ENCODE measurements at regions not wholly inside any gene's neighbourhood (a gene's known extent, or its start where the extent isn't known, plus 50 kb on each side); places are given as distances from the start of the nearest gene placed in this dataset.

DNA sequence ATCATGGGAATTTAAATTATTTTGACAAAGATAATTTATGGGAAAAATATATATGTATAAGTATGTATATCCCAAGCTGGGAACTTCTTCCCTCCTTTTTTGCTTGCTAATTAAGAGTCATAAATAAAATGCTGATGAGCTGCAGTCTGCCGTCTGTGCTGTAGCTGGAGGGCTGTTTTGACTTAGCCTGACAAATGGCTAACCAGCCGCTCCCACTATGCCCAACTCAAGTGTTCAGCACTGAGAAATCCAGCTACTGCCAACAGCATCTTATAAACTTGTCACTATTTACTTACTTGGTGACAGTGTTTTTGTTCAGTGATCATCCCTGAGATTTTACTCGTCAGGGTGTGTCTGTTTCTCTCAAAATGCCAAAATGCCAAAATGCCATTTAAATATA is 171.2 kb upstream of the PGRMC2 start:
- Histone ChIP-seq H3K4me1 (peaks cover 0 to 21% (median 3%) of the 10 kb centered on the region in 4 donors), H3K4me3 (no peak overlapping the region), H3K36me3 (no peaks in the 10 kb centered on the region), H3K27me3 (no peaks in the 10 kb centered on the region), H3K27ac (no peak overlapping the region), H3K9me3 (no peaks in the 10 kb centered on the region)
- intact Hi-C loops (cut with DNase I; ENCODE audit: low total_unique reads), result loop anchor here (10.0 kb wide), 1 partner anchor 406 kb away; no protein-coding TSS in a partner anchor
- TF ChIP-seq POLR2AphosphoS5 (IDR thresholded peaks at IDR 0.05) (no peak), EP300 (IDR thresholded peaks at IDR 0.05) (no peak), POLR2A (IDR thresholded peaks at IDR 0.05) (no peak)
- TF ChIP-seq, protein P1, sequence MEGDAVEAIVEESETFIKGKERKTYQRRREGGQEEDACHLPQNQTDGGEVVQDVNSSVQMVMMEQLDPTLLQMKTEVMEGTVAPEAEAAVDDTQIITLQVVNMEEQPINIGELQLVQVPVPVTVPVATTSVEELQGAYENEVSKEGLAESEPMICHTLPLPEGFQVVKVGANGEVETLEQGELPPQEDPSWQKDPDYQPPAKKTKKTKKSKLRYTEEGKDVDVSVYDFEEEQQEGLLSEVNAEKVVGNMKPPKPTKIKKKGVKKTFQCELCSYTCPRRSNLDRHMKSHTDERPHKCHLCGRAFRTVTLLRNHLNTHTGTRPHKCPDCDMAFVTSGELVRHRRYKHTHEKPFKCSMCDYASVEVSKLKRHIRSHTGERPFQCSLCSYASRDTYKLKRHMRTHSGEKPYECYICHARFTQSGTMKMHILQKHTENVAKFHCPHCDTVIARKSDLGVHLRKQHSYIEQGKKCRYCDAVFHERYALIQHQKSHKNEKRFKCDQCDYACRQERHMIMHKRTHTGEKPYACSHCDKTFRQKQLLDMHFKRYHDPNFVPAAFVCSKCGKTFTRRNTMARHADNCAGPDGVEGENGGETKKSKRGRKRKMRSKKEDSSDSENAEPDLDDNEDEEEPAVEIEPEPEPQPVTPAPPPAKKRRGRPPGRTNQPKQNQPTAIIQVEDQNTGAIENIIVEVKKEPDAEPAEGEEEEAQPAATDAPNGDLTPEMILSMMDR (IDR thresholded peaks at IDR 0.05), result no peak
- DNase-seq, result no peak
- WGBS, 5 donors, result 89 to 94% (median 90%) methylated on average over 3 of the region's 3 CpGs

DNA sequence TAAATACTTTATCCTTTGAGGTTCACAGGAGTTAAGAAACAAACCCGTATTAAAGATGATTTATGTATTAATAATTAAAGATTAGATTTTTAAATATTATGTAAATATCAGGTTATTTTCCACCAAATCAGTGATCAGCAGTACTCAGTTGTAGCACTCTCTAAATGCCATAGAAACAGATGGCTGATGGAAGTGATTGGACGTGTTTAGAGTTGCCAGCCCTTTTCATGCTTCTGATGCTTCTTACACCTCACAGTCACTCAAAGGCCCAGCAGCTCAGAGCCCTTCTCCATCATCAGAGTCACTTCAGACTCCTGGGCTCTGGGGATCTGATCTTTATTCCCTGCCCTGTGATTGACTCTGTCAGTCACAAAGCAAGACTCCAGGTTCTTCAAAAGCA is 170.1 kb upstream of the PGRMC2 start:
- TF ChIP-seq, protein P1 (IDR thresholded peaks at IDR 0.05), result no peak
- no peak for TF ChIP-seq POLR2AphosphoS5 (IDR thresholded peaks at IDR 0.05)
- no peak for TF ChIP-seq POLR2A (IDR thresholded peaks at IDR 0.05)
- H3K4me1 ChIP-seq, result peaks cover 0 to 21% (median 7%) of the 10 kb centered on the region in 4 donors
- H3K27ac ChIP-seq, result no peak overlapping the region
- DNase-seq, result no peak
- 80 to 87% (median 86%) methylated on average over 2 of the region's 2 CpGs for WGBS, 5 donors
- H3K36me3 ChIP-seq, result no peaks in the 10 kb centered on the region
- intact Hi-C loops (cut with DNase I; ENCODE audit: low total_unique reads), result loop anchor here (10.0 kb wide), 1 partner anchor 407 kb away; no protein-coding TSS in a partner anchor
- no peaks in the 10 kb centered on the region for H3K9me3 ChIP-seq
- no peak overlapping the region for H3K4me3 ChIP-seq
- H3K27me3 ChIP-seq, result no peaks in the 10 kb centered on the region

DNA sequence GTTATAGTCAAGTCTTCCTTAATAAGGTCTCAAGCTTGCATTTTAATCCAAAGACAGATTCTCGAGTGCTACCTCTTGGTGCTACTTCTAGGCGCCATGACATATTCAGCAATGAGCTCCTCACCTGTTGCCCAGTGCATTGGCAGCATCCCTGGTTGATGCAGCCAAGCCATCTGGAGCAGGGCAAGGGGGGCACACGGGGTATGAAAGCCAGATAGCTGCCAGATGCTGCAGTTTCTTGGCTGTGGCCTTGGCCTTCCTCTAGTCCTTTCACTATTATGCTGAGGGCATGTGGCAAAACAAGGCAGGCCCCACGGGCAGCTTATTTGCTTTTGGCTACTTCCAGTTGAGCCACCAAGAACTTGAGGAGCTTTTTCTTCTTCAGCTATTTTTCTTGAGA is 168.6 kb upstream of the PGRMC2 start:
- peaks cover 0 to 18% (median 8%) of the 10 kb centered on the region in 4 donors for H3K4me1 ChIP-seq
- DNase-seq, result no peak
- intact Hi-C loops (cut with DNase I; ENCODE audit: low total_unique reads), result loop anchor here (10.0 kb wide), 1 partner anchor 409 kb away; no protein-coding TSS in a partner anchor
- H3K27ac ChIP-seq, result no peak overlapping the region
- no peaks in the 10 kb centered on the region for H3K9me3 ChIP-seq
- H3K27me3 ChIP-seq, result no peaks in the 10 kb centered on the region
- H3K36me3 ChIP-seq, result no peaks in the 10 kb centered on the region
- TF ChIP-seq, protein P1 (IDR thresholded peaks at IDR 0.05), result no peak
- TF ChIP-seq POLR2A (IDR thresholded peaks at IDR 0.05) (no peak), EP300 (IDR thresholded peaks at IDR 0.05) (no peak)
- WGBS, 5 donors, result 73 to 81% (median 78%) methylated on average over 4 of the region's 4 CpGs
- no peak overlapping the region for H3K4me3 ChIP-seq

DNA sequence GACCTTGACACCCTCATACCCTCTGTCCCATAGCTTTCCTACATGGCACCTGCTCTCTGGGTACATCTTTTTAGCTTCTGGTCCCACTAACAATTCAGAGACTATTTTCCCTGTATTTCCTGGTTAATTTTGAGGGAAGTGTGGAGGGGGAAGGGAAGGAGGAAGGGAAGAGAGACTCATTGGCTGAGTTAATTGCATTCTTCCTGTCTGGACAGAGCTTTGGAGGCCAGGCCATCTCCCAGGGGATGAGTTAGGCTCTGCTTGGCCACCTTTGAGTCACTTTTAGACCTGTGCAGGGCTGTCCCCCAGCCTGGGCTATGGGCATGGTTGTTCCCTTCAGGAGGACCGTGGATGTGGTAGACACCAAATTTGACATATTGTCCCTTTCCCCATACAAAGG is 167.9 kb upstream of the PGRMC2 start:
- intact Hi-C loops (cut with DNase I; ENCODE audit: low total_unique reads), result loop anchor here (10.0 kb wide), 1 partner anchor 409 kb away; no protein-coding TSS in a partner anchor
- no peaks in the 10 kb centered on the region for H3K27me3 ChIP-seq
- no peak overlapping the region for H3K27ac ChIP-seq
- H3K4me1 ChIP-seq, result peaks cover 0 to 16% (median 8%) of the 10 kb centered on the region in 4 donors
- H3K4me3 ChIP-seq, result no peak overlapping the region
- H3K9me3 ChIP-seq, result no peaks in the 10 kb centered on the region
- 88 to 100% (median 94%) methylated on average over 1 of the region's 1 CpG for WGBS, 5 donors
- DNase-seq, result no peak
- H3K36me3 ChIP-seq, result no peaks in the 10 kb centered on the region
- TF ChIP-seq, protein P1 (IDR thresholded peaks at IDR 0.05), result no peak
- TF ChIP-seq EP300 (IDR thresholded peaks at IDR 0.05), result no peak
- no peak for TF ChIP-seq POLR2AphosphoS5 (IDR thresholded peaks at IDR 0.05)
- TF ChIP-seq POLR2A (IDR thresholded peaks at IDR 0.05), result no peak
